ENCODE measurements at regions not wholly inside any gene's neighbourhood (a gene's known extent, or its start where the extent isn't known, plus 50 kb on each side); places are given as distances from the start of the nearest gene placed in this dataset.

DNA sequence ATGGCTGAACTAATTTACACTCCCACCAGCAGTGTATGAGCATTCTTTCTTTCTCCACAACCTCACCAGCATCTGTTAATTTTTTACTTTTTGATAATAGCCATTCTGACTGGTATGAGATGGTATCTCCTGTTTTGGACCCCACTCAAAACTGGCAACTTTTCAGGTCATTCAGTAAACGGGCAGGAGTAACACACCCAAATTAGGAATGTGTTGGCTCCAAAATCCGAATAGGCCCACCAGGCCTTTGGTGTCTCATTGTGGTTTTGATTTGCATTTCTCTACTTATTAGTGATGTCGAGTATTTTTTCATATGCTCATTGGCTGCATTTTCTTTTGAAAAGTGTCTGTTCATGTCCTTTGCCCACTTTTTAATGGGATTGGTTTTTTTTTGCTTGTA, 517.1 kb downstream of the TMEM232 start:
- no peak for DNase-seq (ENCODE audit: extremely low read depth, low read depth, low spot score)

DNA sequence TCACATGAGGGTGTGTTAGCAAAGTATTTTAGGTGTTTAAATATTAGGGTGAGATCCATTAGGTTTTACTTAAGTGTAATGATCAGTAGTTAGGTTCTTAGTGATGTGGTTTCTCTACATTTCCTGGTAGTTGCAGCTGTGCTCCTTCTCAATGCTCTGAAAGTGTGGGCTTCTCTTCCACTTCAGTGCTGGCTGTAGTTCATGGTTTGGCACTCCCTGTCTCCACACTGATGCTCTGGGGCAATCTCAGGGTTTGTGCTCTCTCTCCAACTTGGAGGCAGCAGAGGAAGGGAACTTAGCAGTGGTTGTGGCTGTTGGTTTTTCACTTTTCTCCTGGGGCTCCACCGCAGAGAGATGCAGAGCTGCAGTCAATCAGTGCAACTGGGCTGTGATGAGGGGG, 507.5 kb downstream of the TMEM232 start:
- no peak for DNase-seq (ENCODE audit: extremely low read depth, low read depth, low spot score)

DNA sequence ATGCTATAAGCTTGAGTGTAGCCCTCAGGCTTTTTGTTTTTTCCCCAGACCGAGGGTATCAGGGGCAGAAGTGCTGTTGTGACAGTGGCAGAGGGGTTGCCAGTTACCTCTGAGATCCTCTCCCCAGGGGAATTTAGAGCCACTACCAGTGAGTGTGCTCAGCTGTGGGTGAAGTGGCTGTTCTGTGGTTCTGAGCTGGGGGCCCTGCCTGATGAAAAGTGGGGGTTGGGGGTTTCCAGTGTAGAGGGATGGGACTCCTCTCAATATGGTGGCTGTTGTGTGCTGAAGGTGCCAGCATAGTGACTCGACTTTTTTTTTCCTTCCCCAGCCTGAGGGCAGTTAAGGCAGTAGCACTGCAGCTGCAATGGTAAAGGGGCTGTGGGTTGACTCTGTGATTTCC, 506.7 kb downstream of the TMEM232 start:
- no peak for DNase-seq (ENCODE audit: extremely low read depth, low read depth, low spot score)

DNA sequence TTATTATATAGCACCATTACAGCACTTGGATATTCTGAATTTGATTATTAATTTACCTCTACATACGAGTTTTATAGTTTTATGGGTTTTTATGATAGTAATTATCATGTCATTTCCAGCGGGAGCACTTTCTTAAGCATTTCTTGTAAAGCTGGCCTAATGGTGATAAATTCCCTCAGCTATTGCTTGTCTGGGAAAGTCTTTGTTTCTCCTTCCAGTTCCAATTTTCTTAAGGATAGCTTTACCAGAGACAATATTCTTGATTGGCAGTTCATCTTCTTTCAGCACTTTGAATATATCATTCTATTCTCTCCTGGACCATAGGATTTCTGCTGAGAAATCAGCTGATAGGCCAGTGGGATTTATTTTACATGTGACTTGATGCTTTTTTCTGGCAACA, 505.4 kb downstream of the TMEM232 start:
- no peak for DNase-seq (ENCODE audit: extremely low read depth, low read depth, low spot score)

DNA sequence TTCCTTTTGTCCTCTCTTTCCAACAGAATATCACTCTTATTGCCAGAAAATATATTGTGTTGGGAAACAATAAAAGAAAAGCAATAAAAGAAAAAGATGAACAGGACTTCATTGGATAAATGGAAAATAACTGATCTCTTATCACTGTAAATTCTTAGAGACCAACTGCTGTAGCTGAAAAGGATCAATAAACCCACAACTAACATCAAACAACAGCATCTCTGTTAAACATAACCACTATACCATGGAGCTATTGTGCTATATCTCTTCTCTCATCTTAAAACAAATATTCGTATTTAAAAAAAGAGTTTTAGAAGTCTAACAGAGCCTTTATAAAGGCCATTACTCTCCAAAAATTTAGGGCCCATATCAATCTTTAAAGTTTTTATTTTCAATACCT, 502.4 kb downstream of the TMEM232 start:
- no peak for DNase-seq (ENCODE audit: extremely low read depth, low read depth, low spot score)

DNA sequence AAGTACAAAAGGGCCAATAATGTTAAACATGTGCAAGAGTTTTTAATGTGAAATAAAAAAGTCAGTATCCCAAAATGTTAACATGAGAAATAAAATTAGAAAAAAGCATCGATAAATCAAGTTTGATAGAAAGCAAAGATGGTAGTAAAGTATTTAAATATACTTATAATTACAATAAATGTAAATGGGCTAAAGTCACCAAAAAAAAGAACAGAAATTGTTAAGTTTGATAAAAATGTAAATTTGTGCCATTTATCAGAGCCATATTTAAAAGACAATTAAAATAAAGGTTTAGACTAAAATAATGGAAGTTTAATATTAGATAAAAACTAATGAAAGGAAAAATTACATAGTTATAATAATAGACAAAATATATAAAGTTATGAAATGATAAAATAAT, 500.5 kb downstream of the TMEM232 start:
- DNase-seq (ENCODE audit: extremely low read depth, low read depth, low spot score) = no peak

DNA sequence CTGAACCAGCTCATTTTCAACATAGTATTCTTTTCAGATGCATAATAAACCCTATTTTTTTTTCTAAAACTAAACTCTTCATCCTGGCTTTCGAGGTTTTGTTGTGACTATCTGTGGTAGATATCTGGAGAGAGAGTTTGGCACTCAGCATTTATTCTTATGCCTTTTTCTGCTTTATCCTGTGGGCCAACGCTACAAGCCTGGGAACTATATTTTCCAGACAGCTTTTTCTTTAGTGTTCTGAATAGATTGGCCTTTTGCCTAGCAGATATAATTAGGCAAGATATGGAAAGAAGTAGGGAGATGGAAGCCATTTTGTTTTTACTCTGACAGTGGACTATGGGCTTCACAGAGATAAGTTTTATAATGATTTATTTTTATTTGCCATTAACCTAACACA, 486.7 kb downstream of the TMEM232 start:
- DNase-seq (ENCODE audit: extremely low read depth, low read depth, low spot score) = no peak

DNA sequence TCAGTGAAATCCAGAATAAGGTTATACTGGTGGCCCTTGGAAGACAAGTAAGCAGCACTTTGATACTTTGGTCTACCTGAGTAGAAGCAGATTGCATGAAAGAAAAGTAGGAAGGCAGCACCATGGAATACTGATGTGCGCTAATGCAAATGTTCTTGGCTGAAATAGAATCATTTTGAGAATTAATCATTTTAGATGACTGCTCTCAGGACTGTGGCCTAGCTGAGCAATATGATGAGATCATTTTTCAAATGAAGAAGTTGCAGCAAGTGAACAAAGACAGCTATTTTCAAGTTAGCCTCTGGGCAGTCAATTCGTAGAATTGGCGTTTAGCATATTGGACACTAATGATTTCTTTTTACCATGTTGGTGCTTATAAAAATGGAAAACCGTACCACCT, 483.5 kb downstream of the TMEM232 start:
- no peak for DNase-seq (ENCODE audit: extremely low read depth, low read depth, low spot score)

DNA sequence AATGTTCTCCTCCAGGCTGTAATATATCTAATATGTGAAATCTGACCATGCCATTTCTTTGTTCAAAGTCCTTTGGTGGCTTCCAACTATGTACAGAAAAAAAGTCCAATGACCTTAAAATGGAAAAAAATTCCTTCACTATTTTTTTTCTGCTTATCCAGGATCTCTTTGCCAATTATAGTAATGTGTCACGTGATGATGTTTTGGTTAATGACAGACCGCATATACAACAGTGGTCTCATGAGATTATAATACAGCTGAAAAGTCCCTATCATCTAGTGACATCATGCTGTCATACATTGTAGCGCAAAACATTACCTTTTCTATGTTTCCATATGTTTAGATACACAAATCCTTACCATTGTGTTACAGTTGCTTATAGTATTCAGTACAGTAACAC, 477.6 kb downstream of the TMEM232 start:
- DNase-seq (ENCODE audit: extremely low read depth, low read depth, low spot score) = no peak

DNA sequence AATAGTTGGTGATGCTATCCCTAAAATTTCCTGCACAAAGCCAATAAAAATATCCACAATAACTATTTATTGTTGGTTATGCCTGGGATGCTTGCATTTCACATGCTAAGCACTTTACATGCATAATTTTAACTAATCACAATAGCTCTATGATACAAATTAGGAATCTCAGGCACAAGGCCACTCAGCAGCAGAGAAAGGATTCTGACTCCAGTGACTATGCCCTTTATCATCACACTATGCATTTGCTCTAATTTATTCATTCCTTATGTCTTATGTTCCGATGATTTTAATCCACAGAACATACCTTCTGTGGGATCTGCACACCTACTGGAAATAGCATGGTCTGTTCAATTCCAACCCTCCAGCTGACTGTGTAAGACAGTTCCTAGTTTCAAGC, 476.1 kb downstream of the TMEM232 start:
- no peak for DNase-seq (ENCODE audit: extremely low read depth, low read depth, low spot score)

DNA sequence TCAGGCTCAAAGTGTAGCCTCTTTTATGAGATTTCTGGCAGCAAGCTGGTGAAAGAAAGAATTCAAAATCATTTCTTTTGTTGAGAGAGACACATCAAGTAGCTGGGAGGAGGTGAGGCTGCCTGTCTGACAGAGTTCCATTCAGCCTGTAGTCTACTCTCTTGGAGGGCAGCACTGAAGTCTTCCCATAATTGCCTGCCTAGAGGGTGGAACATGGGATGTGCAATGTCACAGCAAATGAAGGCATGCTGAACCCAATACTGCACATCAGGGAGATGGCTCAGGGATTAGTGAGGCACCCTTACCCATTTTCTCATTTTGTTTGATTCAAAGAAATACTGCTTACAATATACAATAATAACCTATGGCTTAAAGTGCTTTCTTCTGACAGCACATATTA, 475.7 kb downstream of the TMEM232 start:
- no peak for DNase-seq (ENCODE audit: extremely low read depth, low read depth, low spot score)

DNA sequence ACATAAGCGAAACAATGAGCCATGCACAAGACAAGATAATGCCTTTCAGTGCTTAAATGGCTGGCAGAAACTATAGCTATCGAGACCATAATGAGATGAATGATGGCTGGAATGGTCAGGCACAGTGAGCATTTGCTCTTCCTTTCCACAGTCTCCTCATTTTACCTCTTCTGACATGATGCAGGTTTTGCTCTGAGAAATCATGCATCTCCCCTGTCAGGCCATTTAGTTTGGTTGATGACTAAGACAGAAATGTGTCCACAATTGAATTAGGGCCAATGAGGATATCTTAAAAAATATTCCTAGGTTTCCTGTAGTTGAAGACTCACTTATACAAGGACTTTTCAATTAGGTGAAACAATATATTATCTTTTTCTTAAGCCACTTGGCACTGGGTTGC, 475.1 kb downstream of the TMEM232 start:
- no peak for DNase-seq (ENCODE audit: extremely low read depth, low read depth, low spot score)

DNA sequence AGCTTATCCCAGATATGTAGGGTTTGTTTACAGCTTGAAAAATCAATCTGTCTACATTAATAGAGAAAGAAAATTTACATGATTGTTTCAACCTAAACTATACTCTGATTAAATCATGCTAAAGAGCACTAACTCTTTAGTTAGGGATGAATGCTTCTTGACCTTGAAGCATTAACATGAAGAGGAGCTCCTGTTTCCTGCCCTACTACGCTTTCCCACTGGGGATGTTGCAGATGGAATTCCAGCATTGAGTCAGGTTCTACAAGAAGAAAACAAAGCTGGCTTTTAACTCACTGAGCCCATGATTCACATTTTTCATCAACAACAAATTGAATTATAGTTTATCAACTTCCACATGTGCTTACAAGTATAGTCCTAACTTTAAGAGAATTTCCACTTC, 471.3 kb downstream of the TMEM232 start:
- DNase-seq (ENCODE audit: extremely low read depth, low read depth, low spot score) = no peak

DNA sequence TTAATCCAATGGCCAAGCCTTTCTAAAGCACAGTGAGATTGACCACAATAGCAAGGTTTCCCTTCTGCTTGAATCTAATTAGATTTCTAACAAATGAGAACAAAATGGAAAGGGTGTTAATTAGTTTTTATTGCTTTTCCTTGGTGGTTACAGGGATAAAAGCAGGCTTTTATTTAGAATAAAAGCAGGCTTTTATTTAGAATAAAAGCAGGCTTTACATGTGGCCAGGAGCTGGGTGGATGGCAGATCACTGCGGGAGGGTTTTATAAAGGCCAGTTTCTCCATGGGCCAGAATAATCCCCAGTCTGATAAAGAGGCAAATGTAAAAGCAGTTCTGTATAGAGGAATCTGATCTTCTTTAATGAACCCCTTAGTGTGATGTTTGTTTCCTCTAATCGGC, 470.2 kb downstream of the TMEM232 start:
- DNase-seq (ENCODE audit: extremely low read depth, low read depth, low spot score) = no peak

DNA sequence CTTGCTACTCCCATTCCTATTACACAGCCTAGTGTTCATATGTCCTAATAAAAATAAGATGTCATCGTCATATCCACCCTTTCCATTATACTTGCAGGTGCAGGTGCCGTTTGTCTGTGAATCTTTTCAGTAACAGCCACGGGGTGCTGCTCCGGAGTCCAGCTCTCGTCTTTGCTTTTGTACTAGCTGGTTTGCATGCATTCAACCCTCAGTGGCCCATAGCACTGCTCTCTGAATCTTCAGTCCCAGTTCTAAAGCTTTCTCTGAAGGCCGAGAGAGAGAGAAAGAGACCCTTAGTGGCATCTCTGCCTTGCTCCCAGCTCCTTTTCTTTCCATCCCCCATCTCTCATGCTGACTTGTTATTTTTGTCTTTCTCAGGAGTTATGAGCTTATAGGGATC, 468.5 kb downstream of the TMEM232 start:
- DNase-seq (ENCODE audit: extremely low read depth, low read depth, low spot score) = no peak

DNA sequence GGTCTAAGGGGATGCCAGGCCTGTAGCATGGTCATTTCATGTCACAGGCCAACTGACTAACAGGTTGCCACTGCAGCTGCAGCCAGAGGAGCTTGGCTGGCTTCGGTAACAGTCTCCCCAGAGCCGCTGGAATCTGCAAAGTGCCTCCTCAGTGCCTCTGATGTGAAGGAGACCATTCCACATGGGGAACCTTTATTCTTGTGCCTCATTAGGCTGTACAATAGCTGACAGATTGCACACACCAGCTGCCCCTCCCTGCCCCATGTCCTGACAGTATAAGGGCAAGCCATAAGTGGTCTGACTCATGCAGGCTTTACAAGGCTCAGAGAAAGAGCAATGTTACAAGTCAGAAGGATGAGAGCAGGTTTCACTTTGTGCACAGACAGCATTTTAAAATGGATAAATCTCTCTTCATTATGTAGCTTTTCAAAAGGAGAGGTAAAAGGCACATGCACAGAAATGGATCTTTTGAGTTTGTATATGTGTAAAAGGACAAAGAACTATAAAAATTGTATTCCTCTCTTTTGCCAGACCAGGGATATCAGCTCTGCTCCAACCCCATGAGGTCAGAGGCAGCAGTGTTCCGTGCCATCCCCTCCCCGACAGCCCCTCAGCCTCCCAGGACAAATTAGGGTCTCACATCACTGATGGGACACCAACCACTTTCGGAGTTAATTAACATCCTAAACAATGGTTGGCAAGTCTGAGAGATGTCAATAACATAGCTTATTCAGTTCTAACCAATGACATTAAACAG, 467.8 kb downstream of the TMEM232 start:
- DNase-seq (ENCODE audit: extremely low read depth, low read depth, low spot score) = no peak

DNA sequence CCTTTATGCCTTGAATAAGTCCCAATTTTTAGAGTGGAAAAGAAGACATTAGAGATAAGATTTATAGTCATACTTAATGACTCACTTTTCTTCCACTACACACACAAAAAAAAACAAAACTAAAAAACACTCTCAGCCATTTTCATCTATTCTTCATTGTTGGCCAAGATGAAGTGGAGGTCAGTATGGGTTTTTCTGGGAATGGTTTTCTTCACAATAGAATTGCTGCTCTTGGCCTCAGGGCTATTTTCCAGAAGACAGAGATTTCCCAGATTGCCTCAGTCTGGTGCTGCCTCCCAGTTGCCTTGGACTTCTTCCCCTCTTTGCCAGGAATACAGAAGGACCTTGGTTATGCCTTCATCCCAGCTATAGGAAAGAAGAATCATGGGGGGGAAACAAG, 463.7 kb downstream of the TMEM232 start:
- no peak for DNase-seq (ENCODE audit: extremely low read depth, low read depth, low spot score)

DNA sequence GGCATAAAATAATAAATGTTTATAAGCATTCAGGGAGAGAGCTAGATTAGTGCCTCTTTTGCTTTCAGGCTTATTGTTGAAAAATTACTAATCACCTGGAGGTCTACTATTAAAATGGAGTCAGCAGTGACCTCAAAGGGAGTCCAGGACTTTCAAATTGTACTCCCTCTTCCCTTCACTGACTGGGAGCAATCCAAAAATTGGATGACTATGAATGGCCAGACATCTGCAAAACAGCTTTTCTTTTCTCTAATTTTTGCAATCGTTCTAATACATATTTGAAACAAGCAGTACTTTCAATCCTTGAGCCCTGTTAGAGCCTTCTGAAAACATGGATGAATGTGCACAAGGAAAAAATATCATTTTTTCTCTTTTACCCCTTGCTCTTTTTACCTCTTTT, 461.8 kb downstream of the TMEM232 start:
- no peak for DNase-seq (ENCODE audit: extremely low read depth, low read depth, low spot score)

DNA sequence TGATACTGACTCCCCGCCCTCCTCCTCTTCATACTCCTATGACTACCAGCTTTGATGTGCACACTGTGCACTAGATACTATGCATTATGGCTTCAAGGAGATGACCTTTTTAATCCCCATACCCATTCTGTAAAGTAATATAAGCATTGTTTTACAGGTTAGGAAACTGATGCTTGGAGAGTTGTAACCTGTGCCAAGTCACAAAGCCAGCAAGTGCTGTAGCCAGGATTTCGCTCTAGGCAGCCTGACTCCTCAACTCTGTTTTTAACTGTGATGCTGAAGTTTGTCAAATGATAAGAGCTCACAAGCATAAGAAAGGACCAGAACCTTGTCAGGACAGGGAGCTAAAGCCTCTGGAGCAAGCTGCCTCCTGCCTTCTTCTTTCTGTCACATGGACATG, 461.3 kb downstream of the TMEM232 start:
- DNase-seq (ENCODE audit: extremely low read depth, low read depth, low spot score) = no peak

DNA sequence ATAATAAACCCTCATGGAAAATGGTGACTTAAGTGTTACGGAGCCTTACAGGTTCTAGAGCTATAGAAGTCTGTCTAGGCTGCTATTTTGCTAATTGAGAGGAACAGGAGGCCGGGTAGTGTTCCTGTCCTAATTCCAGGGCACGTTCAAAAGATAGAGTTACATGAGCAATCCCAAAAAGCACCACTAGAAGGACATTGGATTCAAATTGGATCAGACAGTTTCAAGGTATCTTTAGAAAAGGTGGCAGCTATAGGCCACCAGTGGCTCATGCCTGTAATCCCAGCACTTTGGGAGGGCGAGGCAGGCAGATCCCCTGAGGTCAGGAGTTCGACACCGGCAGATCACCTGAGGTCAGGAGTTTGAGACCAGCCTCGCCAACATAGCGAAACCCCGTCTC, 458.8 kb downstream of the TMEM232 start:
- no peak for DNase-seq (ENCODE audit: extremely low read depth, low read depth, low spot score)

DNA sequence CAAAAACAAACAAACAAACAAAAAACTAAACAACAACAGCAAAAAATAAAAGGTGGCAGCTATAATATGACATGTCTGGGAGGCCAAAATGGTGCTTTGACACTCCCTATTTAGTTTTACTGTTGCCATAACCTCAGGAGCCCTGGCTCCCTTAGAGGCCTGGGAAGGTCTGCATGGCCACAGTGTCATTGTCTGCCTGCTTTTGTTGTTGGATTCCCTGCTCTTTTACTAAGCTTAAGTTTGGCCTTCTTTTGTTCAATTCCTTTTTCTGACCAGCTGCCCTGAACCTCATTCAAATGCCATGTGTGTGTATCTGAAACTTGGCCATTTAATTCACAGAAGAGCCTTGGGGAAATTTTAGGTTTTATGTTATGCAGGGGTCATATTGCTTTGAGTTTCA, 458.2 kb downstream of the TMEM232 start:
- DNase-seq (ENCODE audit: extremely low read depth, low read depth, low spot score) = no peak

DNA sequence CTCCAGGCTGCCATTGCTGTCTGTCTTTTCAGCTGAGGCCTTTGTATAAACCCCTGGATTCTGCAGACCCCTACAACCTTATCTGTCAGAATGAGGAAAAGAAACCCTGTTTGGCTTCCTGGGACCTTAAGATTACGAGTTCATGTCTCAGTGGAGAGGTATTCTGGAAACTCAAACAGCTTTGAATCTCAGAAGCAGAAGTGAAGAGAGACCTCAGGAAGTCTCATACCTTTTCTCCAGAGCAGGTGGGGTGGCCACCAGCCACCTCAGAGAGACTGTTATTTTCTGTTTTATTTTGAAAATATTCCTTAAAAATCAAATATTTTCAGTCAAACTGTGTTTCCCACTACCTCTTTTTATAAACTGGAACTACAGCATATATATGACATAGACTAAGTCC, 457.5 kb downstream of the TMEM232 start:
- no peak for DNase-seq (ENCODE audit: extremely low read depth, low read depth, low spot score)

DNA sequence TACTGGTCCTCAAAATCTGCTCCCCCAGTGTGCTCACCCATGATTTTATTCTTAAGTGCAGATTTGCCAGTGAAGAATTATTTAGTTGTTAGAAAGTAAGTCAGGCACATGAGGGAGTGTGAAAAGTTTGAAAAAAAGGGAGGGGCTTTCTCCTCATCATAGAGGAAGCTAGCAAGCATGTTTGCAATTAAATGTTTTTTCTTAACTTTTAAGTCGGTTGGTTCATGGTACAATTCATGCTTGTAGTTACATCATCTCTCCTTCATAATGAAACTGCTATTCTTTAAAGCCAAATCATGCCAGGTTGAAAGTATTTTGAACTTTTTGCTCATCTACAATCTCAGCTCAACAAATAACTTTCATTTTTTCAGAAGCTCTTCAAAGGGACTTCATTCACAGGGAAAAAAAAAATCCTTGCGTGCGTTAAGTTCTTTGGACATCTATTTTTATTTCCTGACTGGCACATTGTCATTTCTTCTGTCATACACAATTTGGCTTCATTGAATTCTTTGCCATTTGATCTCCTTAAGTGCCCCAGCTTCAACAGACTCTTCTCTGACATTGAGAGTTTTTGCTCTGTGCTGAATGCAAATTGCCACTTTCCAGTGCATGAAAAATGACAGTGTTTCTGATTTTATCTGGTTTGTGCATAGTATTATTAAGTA, 456.9 kb downstream of the TMEM232 start:
- no peak for DNase-seq (ENCODE audit: extremely low read depth, low read depth, low spot score)

Data from glomerular endothelial cell (primary cell).